Common myeloid progenitor, CD34-positive (primary cell): ENCODE measurements at regions not wholly inside any gene's neighbourhood (a gene's known extent, or its start where the extent isn't known, plus 50 kb on each side); places are given as distances from the start of the nearest gene placed in this dataset.
A peak's percentile ranks its signal among the peaks of the same experiment; 100 is the strongest.

Experiments used
- CTCF ChIA-PET: fragments of 350-600 bp; sonication (Branson Sonifier 250); formaldehyde crosslinking; loops from one replicate; lab custom pipeline; 2021; ENCODE audit warnings: antibody characterized with exemption; lab: Charles Lee
- POLR2A ChIA-PET: fragments of 350-600 bp; sonication (Branson Sonifier 250); formaldehyde crosslinking; loops from one replicate; lab custom pipeline; 2021; ENCODE audit warnings: antibody characterized with exemption; lab: Charles Lee
- DNase-seq, 3 donors: peaks; one replicate each; pipeline versions ENCODE4 v3.0.0 to v3.0.0-alpha.2; 2013
- H3K27ac ChIP-seq, 2 experiments: 1 replicate in 1 of 2; 2 replicates in 1 of 2; pipeline ENCODE4 v1.7.0; 2013; ENCODE audit warnings: inconsistent platforms in 2 of 2, low read length in 2 of 2, mild to moderate bottlenecking in 2 of 2, low read depth in 1 of 2, moderate library complexity in 1 of 2; ENCODE audit not compliant: severe bottlenecking in 2 of 2, insufficient read depth in 1 of 2, poor library complexity in 1 of 2
- H3K27me3 ChIP-seq, 5 experiments: replicated peaks in 2 of 5; 1 replicate in 3 of 5; 2 replicates in 2 of 5; pipeline versions ENCODE4 v1.6.1 to v1.7.0; 2013; ENCODE audit warnings: low read length in 4 of 5, mild to moderate bottlenecking in 2 of 5, moderate library complexity in 2 of 5, inconsistent platforms in 1 of 5; ENCODE audit not compliant: insufficient read depth in 5 of 5, control insufficient read depth in 4 of 5
- H3K36me3 ChIP-seq, 4 experiments: 1 replicate in 2 of 4; 2 replicates in 2 of 4; pipeline versions ENCODE4 v1.6.1 to v1.7.0; 2013; ENCODE audit warnings: low read length in 3 of 4, control low read depth in 1 of 4, mild to moderate bottlenecking in 1 of 4; ENCODE audit not compliant: control insufficient read depth in 4 of 4, insufficient read depth in 4 of 4
- H3K4me1 ChIP-seq, 4 experiments: 1 replicate in 3 of 4; 2 replicates in 1 of 4; pipeline versions ENCODE4 v1.6.1 to v1.7.1; 2013; ENCODE audit warnings: low read length in 3 of 4, mild to moderate bottlenecking in 3 of 4, control low read depth in 1 of 4, inconsistent platforms in 1 of 4, moderate library complexity in 1 of 4; ENCODE audit not compliant: control insufficient read depth in 4 of 4, insufficient read depth in 4 of 4; ENCODE audit errors: control extremely low read depth in 1 of 4
- H3K4me3 ChIP-seq, 7 experiments: 1 replicate in 4 of 7; 2 replicates in 3 of 7; pipeline versions ENCODE4 v1.5.1 to v1.7.0; 2013; ENCODE audit warnings: mild to moderate bottlenecking in 7 of 7, low read length in 6 of 7, moderate library complexity in 6 of 7, inconsistent platforms in 2 of 7, low read depth in 2 of 7, control low read depth in 1 of 7; ENCODE audit not compliant: insufficient read depth in 4 of 7, control insufficient read depth in 1 of 7; ENCODE audit errors: extremely low read depth in 1 of 7
- H3K9me3 ChIP-seq, 5 experiments: 1 replicate in 4 of 5; 2 replicates in 1 of 5; pipeline versions ENCODE4 v1.6.1 to v1.7.1; 2013; ENCODE audit warnings: low read length in 4 of 5, mild to moderate bottlenecking in 2 of 5, inconsistent platforms in 1 of 5, low read depth in 1 of 5, moderate library complexity in 1 of 5; ENCODE audit not compliant: control insufficient read depth in 4 of 5, insufficient read depth in 2 of 5; ENCODE audit errors: control extremely low read depth in 1 of 5
- WGBS: methylation state at CpG from one replicate; pipeline ENCODE4 v1.1.5; 2013; ENCODE audit not compliant: insufficient coverage; 5-methylcytosine and 5-hydroxymethylcytosine counted together

DNA sequence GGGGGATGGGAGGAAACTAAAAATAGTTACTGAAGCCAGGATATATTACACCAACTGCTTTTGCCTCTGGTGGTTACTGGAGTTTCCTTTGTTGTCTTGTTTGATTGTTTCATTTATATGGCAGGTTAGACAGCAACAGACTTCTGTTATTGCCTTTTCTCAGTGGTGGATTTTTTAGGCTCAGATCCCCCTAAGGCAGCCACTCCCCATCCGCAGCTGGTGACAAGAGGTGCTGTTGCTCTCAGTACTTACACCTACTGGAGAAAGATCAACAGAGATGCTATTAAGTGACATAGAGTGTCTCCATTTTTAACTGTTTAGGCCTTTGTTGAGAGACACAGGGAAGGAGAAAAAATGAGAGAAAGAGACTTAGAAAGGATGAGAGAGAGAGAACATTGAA, 552.1 kb downstream of the PKHD1 start:
- H3K27ac ChIP-seq, result no peak overlapping the region
- no peak overlapping the region for H3K4me3 ChIP-seq
- no peaks in the 10 kb centered on the region for H3K9me3 ChIP-seq
- CTCF ChIA-PET, result no interaction called here
- H3K27me3 ChIP-seq, result peaks cover 0 to 6% (median 3%) of the 10 kb centered on the region in 5 experiments
- no peaks in the 10 kb centered on the region for H3K36me3 ChIP-seq
- no peak for DNase-seq
- POLR2A ChIA-PET, result no interaction called here
- H3K4me1 ChIP-seq, result no peaks in the 10 kb centered on the region
- no CpG with 5 or more reads among the region's 1 CpG for WGBS

DNA sequence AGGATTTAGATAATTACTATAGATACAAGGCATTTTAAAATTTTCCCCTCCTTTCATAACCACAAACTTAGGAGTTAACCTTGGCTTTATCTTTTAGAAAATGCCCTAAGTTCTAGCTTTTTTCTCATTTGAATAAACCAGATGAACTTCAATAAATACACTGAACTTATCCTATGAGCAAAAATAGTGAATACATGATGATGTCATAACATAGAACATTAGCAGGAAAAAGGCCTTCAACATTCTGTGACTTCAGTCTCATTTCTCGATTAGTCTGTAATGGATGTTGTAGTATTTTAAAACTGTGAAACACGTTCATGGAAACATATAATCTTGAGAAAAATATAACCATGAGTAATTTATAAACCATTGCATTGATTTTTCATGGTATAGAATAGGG, 550.7 kb downstream of the PKHD1 start:
- no CpG with 5 or more reads among the region's 2 CpGs for WGBS
- Histone ChIP-seq H3K36me3 (no peaks in the 10 kb centered on the region), H3K4me1 (no peaks in the 10 kb centered on the region), H3K4me3 (no peak overlapping the region), H3K27me3 (peaks cover 0 to 11% (median 5%) of the 10 kb centered on the region in 5 experiments), H3K27ac (no peak overlapping the region), H3K9me3 (no peaks in the 10 kb centered on the region)
- POLR2A ChIA-PET, result no interaction called here
- CTCF ChIA-PET, result no interaction called here
- DNase-seq, result no peak

DNA sequence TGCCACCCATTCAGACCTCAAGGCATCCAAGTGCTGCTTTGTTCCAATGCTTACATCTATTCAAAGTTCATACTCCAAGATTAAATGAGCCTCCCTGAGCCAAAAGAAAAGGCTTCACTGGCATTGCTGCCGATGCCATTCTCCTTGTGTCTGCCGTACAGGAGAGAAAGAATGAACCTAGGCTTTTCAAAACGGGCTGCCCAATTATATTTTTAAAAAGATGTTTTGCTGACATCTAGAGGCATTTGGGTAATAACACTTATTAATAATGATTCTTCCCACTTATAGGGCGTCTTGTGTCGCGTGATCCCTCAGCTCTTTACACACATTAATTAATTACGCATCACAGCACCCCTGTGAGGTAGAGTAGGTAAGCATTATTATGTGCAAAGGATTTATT, 545.6 kb downstream of the PKHD1 start:
- peak; percentile 8 to 36 (median 27) for DNase-seq

DNA sequence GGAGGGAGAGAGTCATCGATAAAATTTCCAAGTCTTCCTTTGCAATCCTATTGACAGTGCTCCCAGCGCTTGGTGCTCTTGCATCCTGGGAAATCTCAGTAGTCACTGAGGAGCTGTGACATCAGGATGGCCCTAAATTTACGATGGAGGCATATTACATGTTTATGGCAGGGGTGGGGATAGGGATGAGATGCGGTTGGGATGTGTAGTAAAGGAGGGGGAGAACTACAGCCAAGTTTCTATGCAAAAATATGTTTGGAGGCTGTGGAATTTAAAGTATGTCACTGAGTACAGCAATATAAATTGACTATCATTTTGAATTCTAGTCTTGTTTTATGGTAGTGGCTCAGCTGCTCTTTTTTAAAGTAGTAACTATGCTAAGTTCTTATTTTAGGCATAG, 544.9 kb downstream of the PKHD1 start:
- DNase-seq, result no peak
- Histone ChIP-seq H3K27ac (no peak overlapping the region), H3K27me3 (peaks cover 2 to 21% (median 5%) of the 10 kb centered on the region in 5 experiments), H3K9me3 (no peaks in the 10 kb centered on the region), H3K36me3 (no peaks in the 10 kb centered on the region), H3K4me3 (no peak overlapping the region), H3K4me1 (no peaks in the 10 kb centered on the region)
- POLR2A ChIA-PET, result no interaction called here
- CTCF ChIA-PET, result interaction anchor here (1.0 kb wide), 1 partner anchor 728 kb away, joined by 5 read pairs; no protein-coding TSS in a partner anchor
- 81% methylated on average over 3 of the region's 4 CpGs for WGBS

More for the DNA sequence above, 545.6 kb downstream of the PKHD1 start:
- Histone ChIP-seq H3K27me3 (peaks cover 0 to 21% (median 5%) of the 10 kb centered on the region in 5 experiments), H3K4me3 (no peak overlapping the region), H3K27ac (no peak overlapping the region), H3K9me3 (no peaks in the 10 kb centered on the region), H3K4me1 (no peaks in the 10 kb centered on the region), H3K36me3 (no peaks in the 10 kb centered on the region)
- POLR2A ChIA-PET, result no interaction called here
- CTCF ChIA-PET, result no interaction called here
- 83% methylated on average over 2 of the region's 7 CpGs for WGBS

DNA sequence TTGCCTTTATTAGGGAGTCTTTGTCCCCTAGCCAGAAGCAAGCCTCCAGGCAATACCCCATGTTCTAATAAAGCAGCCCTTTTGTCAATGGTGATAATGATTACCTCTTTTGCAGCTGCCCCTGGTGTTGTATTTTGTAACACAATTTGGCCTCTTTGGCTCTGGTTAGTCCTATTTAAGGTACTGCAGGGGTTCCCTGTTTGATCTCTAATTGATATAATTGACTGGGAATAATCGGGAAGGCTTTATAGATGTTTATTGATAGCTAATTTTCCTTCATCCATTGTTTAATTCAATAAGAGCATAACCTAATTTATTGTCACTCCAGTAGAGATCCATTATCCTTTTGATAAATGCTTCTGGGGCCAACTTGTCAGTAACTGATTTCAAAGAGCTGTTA, 537.2 kb downstream of the PKHD1 start:
- no peaks in the 10 kb centered on the region for H3K36me3 ChIP-seq

DNA sequence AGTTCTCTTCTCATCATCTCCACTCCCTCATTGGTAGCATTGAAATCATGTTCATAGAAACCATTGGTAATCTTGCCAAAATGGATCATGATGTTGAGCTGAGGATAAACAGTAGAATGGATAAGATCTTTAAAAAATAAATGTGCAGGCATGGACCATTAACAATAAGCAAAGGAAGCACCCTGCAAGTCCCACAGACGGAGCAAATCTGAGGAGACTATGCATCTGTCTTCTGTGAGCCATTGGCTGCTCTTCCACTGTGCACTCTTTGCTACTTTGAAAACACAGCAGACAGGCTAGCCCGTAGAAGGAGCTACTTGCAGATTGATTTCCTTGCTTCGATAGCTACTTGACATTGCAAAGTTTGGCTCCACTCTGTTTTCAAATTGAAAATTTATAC, 535.0 kb downstream of the PKHD1 start:
- Histone ChIP-seq H3K4me1 (no peaks in the 10 kb centered on the region), H3K27me3 (peaks cover 0 to 7% (median 2%) of the 10 kb centered on the region in 5 experiments), H3K9me3 (no peaks in the 10 kb centered on the region), H3K27ac (no peak overlapping the region), H3K4me3 (no peak overlapping the region), H3K36me3 (no peaks in the 10 kb centered on the region)
- no peak for DNase-seq
- WGBS, result 82% methylated on average over 3 of the region's 3 CpGs
- CTCF ChIA-PET, result no interaction called here
- POLR2A ChIA-PET, result interaction anchor here (0.6 kb wide), 1 partner anchor 76 kb away, joined by 3 read pairs; no protein-coding TSS in a partner anchor

More for the DNA sequence above, 537.2 kb downstream of the PKHD1 start:
- Histone ChIP-seq H3K9me3 (no peaks in the 10 kb centered on the region), H3K4me1 (no peaks in the 10 kb centered on the region), H3K4me3 (no peak overlapping the region), H3K27me3 (peaks cover 0 to 7% (median 2%) of the 10 kb centered on the region in 5 experiments), H3K27ac (no peak overlapping the region)
- ChIA-PET CTCF (no interaction called here), POLR2A (no interaction called here)
- DNase-seq, result no peak
- no CpG with 5 or more reads among the region's 1 CpG for WGBS

DNA sequence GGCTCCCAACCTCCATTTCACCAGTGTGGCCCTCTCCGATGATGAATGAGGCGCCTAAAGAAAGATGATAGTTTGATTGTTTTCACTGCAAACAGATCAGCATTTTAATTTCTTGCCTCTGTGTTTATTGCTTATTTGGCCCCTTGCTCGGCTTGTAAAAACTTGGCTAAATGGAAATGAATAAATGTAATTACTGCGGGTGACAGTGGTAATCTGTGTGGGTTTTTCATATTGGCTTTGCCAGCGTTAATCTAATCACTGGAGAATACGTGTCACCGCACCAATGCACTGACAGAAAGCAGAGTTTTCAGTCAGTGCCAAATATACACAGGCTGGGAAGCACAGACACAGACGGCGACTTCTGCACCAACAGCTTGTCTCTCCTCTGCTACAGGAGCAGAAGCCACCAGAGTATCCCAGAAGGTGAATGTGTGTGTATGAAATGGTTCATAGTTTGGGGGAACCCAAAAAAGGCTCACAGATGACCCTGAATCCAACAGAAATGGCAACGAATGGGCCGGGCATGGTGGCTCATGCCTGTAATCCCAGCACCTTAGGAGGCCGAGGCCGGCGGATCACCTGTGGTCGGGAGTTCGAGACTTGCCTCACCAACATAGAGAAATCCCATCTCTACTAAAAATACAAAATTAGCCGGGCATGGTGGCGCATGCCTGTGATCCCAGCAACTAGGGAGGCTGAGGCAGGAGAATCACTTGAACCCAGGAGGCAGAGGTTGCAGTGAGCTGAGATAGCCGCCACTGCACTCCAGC, 534.0 kb downstream of the PKHD1 start:
- ChIA-PET CTCF (no interaction called here), POLR2A (no interaction called here)
- Histone ChIP-seq H3K27me3 (peaks cover 0 to 6% (median 0%) of the 10 kb centered on the region in 5 experiments), H3K4me3 (no peak overlapping the region), H3K36me3 (no peaks in the 10 kb centered on the region), H3K4me1 (no peaks in the 10 kb centered on the region), H3K9me3 (no peaks in the 10 kb centered on the region), H3K27ac (no peak overlapping the region)
- DNase-seq, result no peak
- 95% methylated on average over 12 of the region's 19 CpGs for WGBS
